Stimulated activated naive CD8-positive, alpha-beta T cell treated with anti-CD3 and anti-CD28 coated beads, Interleukin-15, Interleukin-2, amounts not matched to agents 100 U/mL and 50 U/mL, for 24 hours (primary cell): ENCODE measurements at regions not wholly inside any gene's neighbourhood (a gene's known extent, or its start where the extent isn't known, plus 50 kb on each side); places are given as distances from the start of the nearest gene placed in this dataset.
"Not testable (repeated sequence)": the region's sequence is repeated elsewhere in the genome, so short reads cannot be mapped to it uniquely, and the experiment has no call there.

Source experiments
- ATAC-seq: fragments of 150-1000 bp; cut with Tn5 transposase; one replicate; pipeline ENCODE4 v1.10.0; 2021
- DNase-seq: peaks from one replicate; pipeline ENCODE4 v3.0.0; 2021

- not testable (repeated sequence) for DNase-seq, ATAC-seq
These were observed 963.6 kb upstream of the PCDH20 start for GRCh38 chr13:62379241-62379640.

GRCh38 chr13:62377838-62378237 is 962.2 kb upstream of the PCDH20 start:
- DNase-seq (no peak), ATAC-seq (no peak)

DNA sequence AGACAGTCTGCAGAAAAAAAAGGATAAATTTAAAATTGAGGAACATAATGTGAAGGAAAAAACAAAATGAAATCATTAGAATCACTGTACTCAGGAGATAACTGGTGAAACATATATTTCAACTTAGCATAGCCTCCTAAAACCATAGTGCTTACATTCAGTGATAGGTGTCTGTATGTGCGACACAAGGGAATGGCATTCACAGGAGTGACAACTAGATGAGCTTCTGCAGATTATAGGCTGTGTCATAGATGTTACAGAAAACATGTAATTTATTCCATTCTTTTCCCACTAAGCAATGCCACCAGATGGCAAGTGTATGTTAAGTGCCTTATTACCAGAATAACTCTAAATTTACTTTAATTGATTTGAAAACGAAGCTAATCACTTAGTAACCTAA is 960.0 kb upstream of the PCDH20 start:
- DNase-seq, result no peak
- ATAC-seq, result no peak

- DNase-seq, result no peak
- ATAC-seq, result no peak
These were observed 956.1 kb upstream of the PCDH20 start for GRCh38 chr13:62371737-62372136.

DNA sequence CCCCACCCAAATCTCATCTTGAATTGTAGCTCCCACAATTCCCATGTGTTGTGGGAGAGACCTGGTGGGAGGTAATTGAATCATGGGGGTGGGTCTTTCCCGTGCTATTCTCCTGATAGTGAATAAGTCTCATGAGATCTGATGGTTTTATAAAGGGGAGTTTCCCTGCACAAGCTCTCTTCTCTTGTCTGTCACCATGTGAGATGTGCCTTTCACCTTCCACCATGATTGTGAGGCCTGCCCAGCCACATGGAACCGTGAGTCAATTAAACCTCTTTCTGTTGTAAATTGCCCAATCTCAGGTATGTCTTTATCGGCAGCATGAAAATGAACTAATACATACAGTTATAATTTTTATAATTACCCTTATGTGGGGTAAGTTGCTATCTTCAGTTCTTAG is 952.3 kb upstream of the PCDH20 start:
- DNase-seq, ATAC-seq: not testable (repeated sequence)

DNA sequence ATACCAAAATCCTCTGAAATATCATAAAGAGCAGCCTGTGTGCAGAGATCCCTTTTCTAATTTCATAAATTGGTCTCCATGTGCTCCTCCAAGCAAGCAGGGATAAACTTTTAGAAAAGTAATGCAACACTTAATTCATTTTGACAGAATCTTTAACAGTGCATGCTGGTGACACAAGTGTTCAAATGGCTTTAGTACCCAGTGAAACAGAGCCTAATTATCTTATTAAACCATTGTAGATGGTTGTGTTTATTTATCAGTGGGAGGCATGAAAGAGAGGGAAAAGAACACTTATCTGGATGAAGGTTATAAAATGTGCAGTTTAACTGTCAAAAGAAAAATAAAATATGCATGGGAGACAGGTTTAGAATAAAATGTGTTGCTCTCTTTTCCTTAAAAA is 945.0 kb upstream of the PCDH20 start:
- ATAC-seq (no peak), DNase-seq (no peak)

GRCh38 chr13:62358646-62358932 is 942.9 kb upstream of the PCDH20 start:
- ATAC-seq, result no peak
- DNase-seq, result no peak

DNA sequence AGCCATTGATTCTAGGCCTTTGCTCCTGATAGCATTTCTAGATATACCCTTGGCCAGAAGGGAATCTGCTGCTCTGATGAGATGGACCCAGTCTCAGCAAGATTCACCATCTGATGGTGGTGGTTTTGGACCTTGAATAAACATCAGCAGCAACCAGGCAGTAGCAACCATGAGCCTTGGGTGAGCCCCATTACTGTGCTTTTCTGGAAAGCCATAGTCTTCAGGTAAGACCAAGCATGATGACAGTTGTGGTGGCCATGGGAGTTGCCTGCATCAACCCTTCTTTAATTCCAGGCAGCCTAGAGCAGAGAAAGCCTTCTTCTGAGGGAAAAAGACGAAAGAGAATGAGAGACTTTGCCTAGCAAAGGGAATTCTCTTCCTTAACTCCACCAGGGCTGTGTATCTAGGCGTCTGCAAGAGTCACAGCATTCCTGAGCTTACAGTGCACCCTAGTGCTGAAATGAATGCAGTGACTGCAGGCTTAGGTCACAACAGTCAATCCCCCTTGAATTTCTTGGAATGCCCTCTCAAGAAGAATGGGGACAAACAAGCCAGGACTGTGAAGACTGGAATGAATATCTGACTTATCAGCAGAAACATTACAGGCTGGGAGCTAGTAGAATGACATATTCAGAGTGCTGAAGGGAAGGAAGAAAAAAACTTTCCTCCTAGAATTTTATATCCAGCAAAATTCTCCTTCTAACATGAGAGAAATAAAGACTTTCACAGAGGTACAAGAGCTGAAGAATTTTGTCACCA is 942.4 kb upstream of the PCDH20 start:
- DNase-seq, result no peak
- ATAC-seq, result no peak

DNA sequence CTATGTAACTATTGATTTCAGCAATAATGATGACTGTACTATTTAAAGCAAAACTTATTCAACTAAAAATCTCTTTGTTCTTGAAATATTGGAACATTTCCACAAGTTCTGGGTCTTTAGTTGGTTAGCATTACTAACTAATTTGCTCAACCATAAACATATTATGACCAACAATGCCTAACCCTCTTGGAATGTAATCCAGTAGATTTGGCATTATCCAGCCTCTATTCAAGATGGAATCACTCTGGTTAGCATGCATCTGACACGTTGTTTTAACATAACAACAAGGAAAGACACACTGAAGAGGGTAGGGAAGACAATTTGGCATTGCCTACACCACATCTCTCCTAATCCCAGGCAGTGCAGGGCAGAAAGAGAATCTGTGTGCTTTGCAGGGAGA is 941.3 kb upstream of the PCDH20 start:
- DNase-seq, result no peak
- ATAC-seq, result no peak

DNA sequence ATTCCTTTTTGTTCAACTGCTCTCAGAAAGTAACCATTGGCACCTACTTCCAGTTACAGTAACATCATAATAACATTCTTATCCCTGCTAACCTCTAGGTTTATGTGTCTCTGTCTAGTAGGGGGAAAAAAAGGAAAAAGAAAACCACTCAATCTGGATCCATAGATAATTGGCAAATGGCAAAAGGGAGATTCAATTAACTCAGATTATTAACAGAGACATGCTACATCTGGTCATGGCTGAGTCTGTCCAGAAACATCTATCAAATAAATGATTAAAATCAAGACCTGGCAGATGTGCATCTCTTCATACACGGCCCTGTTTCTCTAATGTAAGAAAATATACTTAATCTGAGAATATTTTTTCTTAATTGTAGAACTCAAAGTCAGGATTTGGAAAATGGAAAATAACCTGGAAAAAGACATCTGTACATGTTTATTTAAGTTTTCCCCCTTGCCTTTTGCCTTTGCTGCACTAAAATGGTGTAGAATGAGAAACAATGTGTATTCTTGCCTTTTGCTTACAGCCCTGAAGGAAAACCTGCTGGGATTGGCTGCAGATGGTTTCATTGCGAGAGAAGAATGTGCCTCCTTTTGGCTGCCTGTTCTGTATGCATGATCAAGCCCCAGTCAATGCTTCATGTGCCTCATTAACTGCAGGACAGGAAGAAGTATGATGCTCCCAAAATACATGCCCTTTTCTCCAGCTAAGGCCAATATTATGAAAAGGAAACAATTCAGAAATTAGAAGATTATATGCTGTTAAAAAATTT is 921.6 kb upstream of the PCDH20 start:
- DNase-seq (no peak), ATAC-seq (no peak)

DNA sequence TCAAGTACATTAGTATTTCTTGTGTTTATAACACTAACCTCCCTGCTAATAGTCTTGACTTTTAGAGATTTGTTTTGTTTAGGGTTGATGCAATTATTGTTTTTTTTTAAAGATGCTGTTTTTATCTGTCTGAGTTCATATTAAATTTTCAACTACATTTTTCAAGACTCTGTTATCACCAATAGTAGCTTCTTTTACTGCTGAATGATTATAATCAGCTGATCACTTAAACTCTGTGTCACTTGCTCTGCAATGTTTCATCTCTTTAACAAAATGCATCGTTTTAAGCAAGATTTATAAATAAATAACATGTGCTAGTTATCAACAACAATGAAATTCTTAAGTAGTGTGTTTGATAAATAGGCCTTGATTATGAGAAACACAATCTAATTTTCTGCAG is 920.9 kb upstream of the PCDH20 start:
- ATAC-seq, result no peak

DNA sequence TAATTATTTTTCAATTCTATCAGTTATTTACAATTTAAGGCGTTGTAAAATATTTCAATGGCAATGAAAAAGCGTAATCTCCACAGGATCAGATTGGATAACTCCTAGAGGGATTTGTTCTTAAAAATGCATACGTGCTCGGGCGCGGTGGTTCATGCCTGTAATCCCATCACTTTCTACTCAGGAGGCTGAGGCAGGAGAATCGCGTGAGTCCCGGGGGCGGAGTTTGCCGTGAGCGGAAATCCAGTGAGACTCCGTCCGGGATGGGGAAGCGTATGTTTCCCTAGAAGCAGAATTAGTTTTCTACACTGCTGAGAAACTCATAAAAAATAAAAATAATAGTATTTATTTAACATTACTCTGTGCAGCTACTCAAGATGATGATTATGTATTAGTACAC is 917.8 kb upstream of the PCDH20 start:
- no peak for ATAC-seq
- no peak for DNase-seq

More for the DNA sequence above, 920.9 kb upstream of the PCDH20 start:
- no peak for DNase-seq

DNA sequence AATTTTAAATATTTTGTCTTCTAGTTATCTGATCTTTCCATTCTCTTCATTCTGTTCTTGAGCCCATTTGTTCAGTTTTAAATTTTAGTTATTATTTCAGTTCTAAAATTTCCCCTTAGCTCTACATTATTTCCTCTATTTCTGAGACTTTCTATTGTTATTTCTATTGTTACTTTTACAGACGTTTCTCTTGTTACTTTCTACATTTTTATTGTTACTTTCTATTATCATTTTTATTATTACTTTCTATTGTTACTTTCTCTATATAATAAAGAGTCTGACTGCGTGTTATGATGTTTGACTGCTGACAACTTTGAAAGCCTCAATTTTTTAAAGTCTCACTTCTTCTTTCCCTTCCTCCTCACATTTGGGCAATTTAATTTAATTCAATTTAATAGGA is 915.7 kb upstream of the PCDH20 start:
- DNase-seq (no peak), ATAC-seq (no peak)

- no peak for ATAC-seq
- no peak for DNase-seq
These were observed 911.7 kb upstream of the PCDH20 start for GRCh38 chr13:62327367-62327766.

- DNase-seq (no peak), ATAC-seq (no peak)
These were observed 909.2 kb upstream of the PCDH20 start for GRCh38 chr13:62324842-62325241.

GRCh38 chr13:62321895-62322294 is 906.2 kb upstream of the PCDH20 start:
- no peak for ATAC-seq
- no peak for DNase-seq

GRCh38 chr13:62321139-62321538 is 905.5 kb upstream of the PCDH20 start:
- no peak for ATAC-seq
- no peak for DNase-seq

DNA sequence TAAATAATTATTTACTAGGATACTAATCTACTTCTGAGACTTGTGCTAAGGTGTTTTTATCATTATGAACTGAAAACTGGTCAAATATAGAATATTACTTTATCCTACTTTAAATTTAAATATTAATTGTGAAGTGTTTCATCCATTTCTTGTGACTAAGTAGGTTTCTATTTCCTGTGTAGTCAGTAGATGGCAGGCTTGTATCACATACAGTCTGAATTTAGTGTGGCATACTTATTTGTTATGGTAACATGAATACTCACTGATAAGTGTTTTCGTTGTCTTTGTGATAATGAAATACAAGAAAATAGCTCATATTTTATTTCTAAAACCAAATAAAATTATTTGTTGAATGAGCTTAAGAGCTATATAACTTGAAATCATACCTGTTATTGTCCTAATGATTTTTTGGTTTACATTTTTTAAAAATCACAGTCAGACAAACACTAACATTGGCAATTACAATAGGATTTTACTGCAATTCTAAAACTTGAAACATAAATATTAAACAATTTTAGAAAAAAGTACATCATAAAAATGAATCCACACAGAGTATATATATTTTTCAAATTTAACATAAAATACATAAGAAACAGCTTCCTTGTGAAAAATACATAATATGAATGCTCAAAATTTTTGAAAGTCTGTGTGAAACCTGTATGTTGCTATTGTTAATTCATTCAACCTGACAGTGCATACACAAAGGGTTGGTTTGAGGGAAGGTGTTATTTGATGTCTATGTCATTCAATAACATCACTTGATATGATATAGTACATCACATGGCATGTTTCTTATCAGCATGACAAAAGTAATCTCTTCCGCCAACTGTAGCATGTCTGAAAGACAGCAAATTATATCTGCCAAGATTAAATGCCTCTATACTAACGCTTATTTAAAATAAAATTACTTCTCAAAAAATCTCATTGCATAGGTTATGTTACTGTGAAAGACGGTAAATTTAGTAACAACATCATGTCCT is 904.8 kb upstream of the PCDH20 start:
- no peak for DNase-seq
- ATAC-seq, result no peak

DNA sequence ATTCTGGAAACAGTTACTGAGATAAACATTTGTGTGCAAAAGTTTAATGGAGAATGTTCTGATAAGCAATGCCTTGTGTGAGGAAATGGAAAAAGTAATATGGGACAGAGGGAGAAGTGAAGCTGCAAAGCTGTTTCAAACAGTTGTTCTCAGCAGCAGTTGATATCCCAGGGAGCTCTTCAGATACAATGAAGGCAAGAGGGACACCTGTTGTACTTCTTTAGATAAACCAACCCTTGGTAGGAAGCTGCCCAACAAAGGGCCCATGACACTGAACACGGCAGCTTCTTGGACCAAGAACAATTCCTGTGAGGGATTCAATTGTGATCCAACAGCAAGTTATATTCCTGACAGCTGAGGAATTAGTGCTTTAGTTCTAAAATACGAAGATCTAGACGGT is 894.3 kb upstream of the PCDH20 start:
- DNase-seq, result no peak
- ATAC-seq, result no peak

- DNase-seq, result no peak
- no peak for ATAC-seq
These were observed 890.1 kb upstream of the PCDH20 start for GRCh38 chr13:62305756-62306155.

DNA sequence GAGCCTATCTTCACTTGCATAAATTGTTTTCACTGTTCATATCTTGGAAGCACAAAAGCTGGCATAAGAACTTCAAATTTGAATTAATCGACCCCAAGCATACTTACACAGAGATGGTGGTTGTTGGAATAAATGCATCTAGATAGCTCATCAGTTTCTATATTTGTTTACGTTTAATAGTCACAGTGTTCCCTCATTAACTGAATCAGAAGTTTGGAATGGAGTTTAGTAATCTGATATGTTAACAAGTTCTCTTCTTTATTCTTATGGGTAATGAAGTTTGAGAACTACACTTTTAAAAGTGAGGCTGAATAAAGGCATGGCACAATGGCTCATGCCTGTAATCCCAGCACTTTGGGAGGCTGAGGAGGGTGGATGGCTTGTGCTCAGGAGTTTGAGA is 886.7 kb upstream of the PCDH20 start:
- DNase-seq (no peak), ATAC-seq (no peak)

- DNase-seq, result no peak
- no peak for ATAC-seq
These were observed 884.3 kb upstream of the PCDH20 start for GRCh38 chr13:62299988-62300387.

GRCh38 chr13:62296812-62297211 is 881.2 kb upstream of the PCDH20 start:
- ATAC-seq, result no peak
- DNase-seq, result no peak
